ENCODE measurements at regions not wholly inside any gene's neighbourhood (a gene's known extent, or its start where the extent isn't known, plus 50 kb on each side); places are given as distances from the start of the nearest gene placed in this dataset.

GRCh38 chr12:59122784-59123183, 202.5 kb upstream of the LRIG3 start:
- TF ChIP-seq CTCF (conservative IDR thresholded peaks at IDR 0.05; ENCODE audit: low read depth, low read length) (no peak), EZH2 (IDR thresholded peaks at IDR 0.05; ENCODE audit: borderline replicate concordance, low read depth, low read length, poor library complexity, severe bottlenecking) (no peak)
- no peaks in the 10 kb centered on the region for H3K9me3 ChIP-seq (ENCODE audit: low read depth, low read length, poor library complexity, severe bottlenecking)
- no peak for DNase-seq (ENCODE audit: low spot score)
- no peaks in the 10 kb centered on the region for H3K27me3 ChIP-seq (replicated peaks; ENCODE audit: insufficient read depth, low read depth, low read length, poor library complexity)
- no peaks in the 10 kb centered on the region for H3K36me3 ChIP-seq (ENCODE audit: insufficient read depth, low read length, poor library complexity, severe bottlenecking)
- no peak overlapping the region for H3K4me3 ChIP-seq (ENCODE audit: low read depth, low read length, poor library complexity, severe bottlenecking)
- intact Hi-C loops (cut with micrococcal nuclease; ENCODE audit: unreplicated experiment), result no loop called here
- no peak overlapping the region for H3K27ac ChIP-seq (ENCODE audit: low read depth, low read length, poor library complexity, severe bottlenecking)
- ChIA-PET CTCF (no interaction called here), POLR2A (ENCODE audit: low non-redundant PET) (no interaction called here)
- H3K4me1 ChIP-seq (ENCODE audit: insufficient read depth, low read length, poor library complexity, severe bottlenecking), result no peaks in the 10 kb centered on the region
- BruUV-seq (replicated peaks), result no TSS peak

GRCh38 chr12:59121451-59121850, 201.1 kb upstream of the LRIG3 start:
- ChIA-PET CTCF (no interaction called here), POLR2A (ENCODE audit: low non-redundant PET) (no interaction called here)
- no peak for TF ChIP-seq EZH2 (IDR thresholded peaks at IDR 0.05; ENCODE audit: borderline replicate concordance, low read depth, low read length, poor library complexity, severe bottlenecking)
- TF ChIP-seq CTCF (conservative IDR thresholded peaks at IDR 0.05; ENCODE audit: low read depth, low read length), result no peak
- H3K27me3 ChIP-seq (replicated peaks; ENCODE audit: insufficient read depth, low read depth, low read length, poor library complexity), result no peaks in the 10 kb centered on the region
- H3K36me3 ChIP-seq (ENCODE audit: insufficient read depth, low read length, poor library complexity, severe bottlenecking), result no peaks in the 10 kb centered on the region
- no peaks in the 10 kb centered on the region for H3K4me1 ChIP-seq (ENCODE audit: insufficient read depth, low read length, poor library complexity, severe bottlenecking)
- H3K9me3 ChIP-seq (ENCODE audit: low read depth, low read length, poor library complexity, severe bottlenecking), result no peaks in the 10 kb centered on the region
- intact Hi-C loops (cut with micrococcal nuclease; ENCODE audit: unreplicated experiment), result no loop called here
- BruUV-seq (replicated peaks), result no TSS peak
- no peak overlapping the region for H3K4me3 ChIP-seq (ENCODE audit: low read depth, low read length, poor library complexity, severe bottlenecking)
- no peak overlapping the region for H3K27ac ChIP-seq (ENCODE audit: low read depth, low read length, poor library complexity, severe bottlenecking)
- no peak for DNase-seq (ENCODE audit: low spot score)

GRCh38 chr12:59119676-59120075, 199.4 kb upstream of the LRIG3 start:
- ChIA-PET POLR2A (ENCODE audit: low non-redundant PET) (interaction anchor here (0.6 kb wide), 1 partner anchor 51 kb away, joined by 3 read pairs; no protein-coding TSS in a partner anchor), CTCF (no interaction called here)
- Histone ChIP-seq H3K4me3 (ENCODE audit: low read depth, low read length, poor library complexity, severe bottlenecking) (no peak overlapping the region), H3K4me1 (ENCODE audit: insufficient read depth, low read length, poor library complexity, severe bottlenecking) (no peaks in the 10 kb centered on the region), H3K9me3 (ENCODE audit: low read depth, low read length, poor library complexity, severe bottlenecking) (no peaks in the 10 kb centered on the region), H3K27me3 (replicated peaks; ENCODE audit: insufficient read depth, low read depth, low read length, poor library complexity) (no peaks in the 10 kb centered on the region), H3K36me3 (ENCODE audit: insufficient read depth, low read length, poor library complexity, severe bottlenecking) (no peaks in the 10 kb centered on the region), H3K27ac (ENCODE audit: low read depth, low read length, poor library complexity, severe bottlenecking) (no peak overlapping the region)
- no TSS peak for BruUV-seq (replicated peaks)
- no peak for DNase-seq (ENCODE audit: low spot score)
- intact Hi-C loops (cut with micrococcal nuclease; ENCODE audit: unreplicated experiment), result no loop called here
- TF ChIP-seq EZH2 (IDR thresholded peaks at IDR 0.05; ENCODE audit: borderline replicate concordance, low read depth, low read length, poor library complexity, severe bottlenecking) (no peak), CTCF (conservative IDR thresholded peaks at IDR 0.05; ENCODE audit: low read depth, low read length) (no peak)
